PC-9 (cell line): ENCODE measurements at regions not wholly inside any gene's neighbourhood (a gene's known extent, or its start where the extent isn't known, plus 50 kb on each side); places are given as distances from the start of the nearest gene placed in this dataset.

Source experiments
- BruUV-seq: library from RNA; stranded (reverse); fragments of 400-500 nt; replicated peaks from 2 replicates; lab custom pipeline; 2021; lab: Mats Ljungman, UMichigan
- CTCF ChIA-PET: fragments of 300-600 bp; sonication (Branson Sonifier 250); formaldehyde crosslinking; loops from one replicate; lab custom pipeline; 2022; ENCODE audit warnings: antibody characterized with exemption; lab: Charles Lee
- POLR2A ChIA-PET: fragments of 300-600 bp; sonication (Branson Sonifier 250); formaldehyde crosslinking; loops from one replicate; lab custom pipeline; 2022; ENCODE audit warnings: antibody characterized with exemption; ENCODE audit not compliant: unreplicated experiment; lab: Charles Lee
- DNase-seq, 2 experiments: peaks; one replicate each; pipeline versions ENCODE4 v3.0.0 to v3.0.0-alpha.2; 2015 to 2022; ENCODE audit warnings: mixed read lengths in 1 of 2
- H2AFZ ChIP-seq: fragments of 200-600 bp; sonication (generic); 2 replicates; pipeline ENCODE4 v1.8.1; 2017; ENCODE audit warnings: antibody characterized with exemption
- H3F3A ChIP-seq: fragments of 200-600 bp; sonication (generic); 2 replicates; pipeline ENCODE4 v1.8.1; 2017; ENCODE audit warnings: antibody characterized with exemption, mild to moderate bottlenecking, low read depth; ENCODE audit not compliant: insufficient read depth
- H3K27ac ChIP-seq: fragments of 200-600 bp; sonication (generic); 2 replicates; pipeline ENCODE4 v1.6.1; 2016; ENCODE audit warnings: mixed run types
- H3K27me3 ChIP-seq: fragments of 200-600 bp; sonication (generic); 2 replicates; pipeline ENCODE4 v1.6.1; 2016; ENCODE audit warnings: low read depth, mixed run types; ENCODE audit not compliant: insufficient read depth
- H3K36me3 ChIP-seq: fragments of 200-600 bp; sonication (generic); 2 replicates; pipeline ENCODE4 v1.6.1; 2016; ENCODE audit warnings: low read depth, mixed run types
- H3K4me1 ChIP-seq: fragments of 200-600 bp; sonication (generic); replicated peaks from 2 replicates; pipeline ENCODE4 v1.6.1; 2016; ENCODE audit warnings: mixed run types; ENCODE audit not compliant: insufficient read depth
- H3K4me2 ChIP-seq: fragments of 200-600 bp; sonication (generic); 2 replicates; pipeline ENCODE4 v1.6.1; 2017; ENCODE audit warnings: mixed run types
- H3K4me3 ChIP-seq: fragments of 200-600 bp; sonication (generic); 2 replicates; pipeline ENCODE4 v1.6.1; 2016; ENCODE audit warnings: mixed run types
- H3K79me2 ChIP-seq: fragments of 200-600 bp; sonication (generic); 2 replicates; pipeline ENCODE4 v1.6.1; 2017; ENCODE audit warnings: low read depth, mixed run types
- H3K9me2 ChIP-seq: fragments of 200-600 bp; sonication (generic); 2 replicates; pipeline ENCODE4 v1.8.1; 2017; ENCODE audit warnings: mild to moderate bottlenecking; ENCODE audit not compliant: insufficient read depth
- H3K9me3 ChIP-seq: fragments of 200-600 bp; sonication (generic); 2 replicates; pipeline ENCODE4 v1.8.1; 2016; ENCODE audit warnings: low read depth; ENCODE audit not compliant: insufficient read depth
- H4K20me1 ChIP-seq: fragments of 200-600 bp; sonication (generic); 2 replicates; pipeline ENCODE4 v1.8.1; 2017; ENCODE audit not compliant: insufficient read depth
- EZH2 ChIP-seq: fragments of 200-600 bp; sonication (generic); IDR thresholded peaks from 2 replicates; pipeline ENCODE4 v1.8.0; 2017; ENCODE audit warnings: antibody characterized with exemption, low read depth
- intact Hi-C: fragments of 100-400 bp; cut with micrococcal nuclease; formaldehyde crosslinking; loops from one replicate; pipeline ENCODE4 v1.10.0; 2022; ENCODE audit not compliant: unreplicated experiment
- TF ChIP-seq, protein P1 (sequence below): fragments of 200-600 bp; sonication (generic); conservative IDR thresholded peaks from 2 replicates; pipeline ENCODE4 v1.6.1; 2017; ENCODE audit warnings: mixed run types, antibody characterized with exemption, mild to moderate bottlenecking, moderate library complexity

DNA sequence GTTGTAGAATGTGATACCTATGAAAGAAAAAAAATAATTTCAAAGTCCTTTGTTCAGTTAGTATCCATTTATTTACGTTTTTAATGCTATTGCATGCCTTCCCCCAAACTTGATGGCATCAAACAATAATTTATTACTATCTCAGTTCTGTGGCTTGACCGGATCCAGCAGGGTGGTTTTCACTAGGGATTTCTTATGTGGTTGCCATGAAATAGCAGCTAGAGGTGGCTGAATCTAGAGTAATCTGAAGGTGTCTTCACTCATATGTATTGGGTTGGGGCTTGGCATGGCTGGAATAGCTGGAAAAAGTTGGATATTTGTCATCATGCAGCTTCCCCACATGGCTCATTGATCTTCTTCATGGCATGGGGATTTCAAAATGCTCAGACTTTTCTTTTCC, 619.3 kb upstream of the ZNF608 start:
- intact Hi-C loops = no loop called here
- CTCF ChIA-PET = no interaction called here

DNA sequence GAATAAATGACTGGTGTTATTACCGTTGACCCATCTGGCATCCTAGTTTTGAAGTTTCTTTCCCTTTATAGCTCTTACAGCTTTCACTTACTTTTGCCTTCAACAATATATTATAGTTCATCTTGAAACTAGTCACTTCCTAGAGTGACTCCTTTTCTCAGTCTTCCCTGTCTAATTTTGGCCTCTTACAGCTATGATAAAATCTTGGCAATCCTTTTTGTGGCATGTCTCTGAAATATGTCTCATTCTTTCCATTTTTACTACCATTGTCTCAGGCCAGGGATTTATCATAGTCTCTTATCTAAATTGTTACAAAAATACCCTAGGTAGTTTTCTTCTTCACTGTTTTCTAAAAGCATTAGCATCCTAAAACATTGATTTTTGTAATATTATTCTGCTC, 621.3 kb upstream of the ZNF608 start:
- H3K27ac ChIP-seq = no peak overlapping the region
- TF ChIP-seq EZH2 = no peak
- TF ChIP-seq, protein P1, sequence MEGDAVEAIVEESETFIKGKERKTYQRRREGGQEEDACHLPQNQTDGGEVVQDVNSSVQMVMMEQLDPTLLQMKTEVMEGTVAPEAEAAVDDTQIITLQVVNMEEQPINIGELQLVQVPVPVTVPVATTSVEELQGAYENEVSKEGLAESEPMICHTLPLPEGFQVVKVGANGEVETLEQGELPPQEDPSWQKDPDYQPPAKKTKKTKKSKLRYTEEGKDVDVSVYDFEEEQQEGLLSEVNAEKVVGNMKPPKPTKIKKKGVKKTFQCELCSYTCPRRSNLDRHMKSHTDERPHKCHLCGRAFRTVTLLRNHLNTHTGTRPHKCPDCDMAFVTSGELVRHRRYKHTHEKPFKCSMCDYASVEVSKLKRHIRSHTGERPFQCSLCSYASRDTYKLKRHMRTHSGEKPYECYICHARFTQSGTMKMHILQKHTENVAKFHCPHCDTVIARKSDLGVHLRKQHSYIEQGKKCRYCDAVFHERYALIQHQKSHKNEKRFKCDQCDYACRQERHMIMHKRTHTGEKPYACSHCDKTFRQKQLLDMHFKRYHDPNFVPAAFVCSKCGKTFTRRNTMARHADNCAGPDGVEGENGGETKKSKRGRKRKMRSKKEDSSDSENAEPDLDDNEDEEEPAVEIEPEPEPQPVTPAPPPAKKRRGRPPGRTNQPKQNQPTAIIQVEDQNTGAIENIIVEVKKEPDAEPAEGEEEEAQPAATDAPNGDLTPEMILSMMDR = no peak
- H3K79me2 ChIP-seq = no peaks in the 10 kb centered on the region
- peaks cover 9% of the 10 kb centered on the region for H3K4me1 ChIP-seq
- H3K9me3 ChIP-seq = no peaks in the 10 kb centered on the region; the same call in none of the 2 replicates
- H3F3A ChIP-seq = no peaks in the 10 kb centered on the region
- H3K36me3 ChIP-seq = no peaks in the 10 kb centered on the region
- no peak for DNase-seq
- H3K9me2 ChIP-seq = no peaks in the 10 kb centered on the region
- no peak overlapping the region for H3K4me3 ChIP-seq
- H4K20me1 ChIP-seq = no peaks in the 10 kb centered on the region
- ChIA-PET POLR2A (no interaction called here), CTCF (no interaction called here)
- intact Hi-C loops = no loop called here
- no TSS peak for BruUV-seq
- no peaks in the 10 kb centered on the region for H3K27me3 ChIP-seq
- H2AFZ ChIP-seq = no peak overlapping the region
- no peak overlapping the region for H3K4me2 ChIP-seq

More for the DNA sequence above, 619.3 kb upstream of the ZNF608 start:
- Histone ChIP-seq H3K9me3 (no peaks in the 10 kb centered on the region; the same call in none of the 2 replicates), H3K79me2 (no peaks in the 10 kb centered on the region), H3K27me3 (no peaks in the 10 kb centered on the region), H3K27ac (no peak overlapping the region), H2AFZ (peak overlapping the region; percentile 67; the same call in 1 of the 2 replicates), H4K20me1 (no peaks in the 10 kb centered on the region), H3K4me1 (peaks cover 9% of the 10 kb centered on the region), H3K36me3 (no peaks in the 10 kb centered on the region), H3K4me2 (peak overlapping the region; percentile 87), H3K9me2 (no peaks in the 10 kb centered on the region), H3K4me3 (peak overlapping the region; percentile 65), H3F3A (no peaks in the 10 kb centered on the region)
- no peak for TF ChIP-seq EZH2
- TF ChIP-seq, protein P1 = no peak
- POLR2A ChIA-PET = no interaction called here
- no TSS peak for BruUV-seq
- DNase-seq = no peak

DNA sequence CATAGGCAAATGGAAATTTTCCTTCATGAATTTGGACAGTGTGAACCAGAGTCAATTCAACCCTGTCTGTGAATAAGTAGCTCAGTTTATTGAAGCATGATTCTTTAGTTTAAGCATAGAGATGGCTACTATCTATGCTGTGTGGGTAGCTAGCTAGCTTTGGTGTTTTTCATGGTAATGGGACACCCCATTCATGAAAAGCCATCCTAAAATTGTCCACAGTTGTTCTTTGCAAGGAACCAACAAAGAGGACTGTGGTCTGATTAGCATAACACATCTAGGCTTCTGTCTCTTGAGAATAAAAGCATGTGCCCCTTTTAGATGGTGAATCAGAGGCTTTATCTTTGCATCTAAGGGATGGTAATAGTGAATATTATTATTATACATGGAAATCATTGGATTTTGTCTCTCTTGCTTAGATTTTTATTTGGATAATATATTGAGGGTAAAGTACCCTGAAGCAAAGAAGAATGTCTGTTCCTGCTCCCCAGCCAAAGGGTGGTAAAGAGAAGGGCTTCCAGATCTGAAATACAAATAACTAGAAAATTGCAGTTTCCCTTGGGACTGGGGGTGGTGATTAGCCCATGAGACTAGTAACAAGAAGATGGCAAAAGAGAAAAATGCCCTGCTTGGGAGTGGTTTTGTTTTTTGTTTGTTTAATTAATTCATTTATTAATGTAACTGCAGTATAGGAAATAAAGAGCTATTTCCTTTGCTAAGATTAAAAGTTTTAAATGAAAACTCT, 624.2 kb upstream of the ZNF608 start:
- Histone ChIP-seq H3F3A (no peaks in the 10 kb centered on the region), H3K79me2 (no peaks in the 10 kb centered on the region), H4K20me1 (no peaks in the 10 kb centered on the region), H3K27ac (no peak overlapping the region), H3K4me2 (no peak overlapping the region), H3K9me2 (no peaks in the 10 kb centered on the region), H3K4me3 (no peak overlapping the region), H3K4me1 (peaks cover 2% of the 10 kb centered on the region), H3K9me3 (no peaks in the 10 kb centered on the region; the same call in 1 of the 2 replicates), H3K36me3 (no peaks in the 10 kb centered on the region), H2AFZ (no peak overlapping the region), H3K27me3 (no peaks in the 10 kb centered on the region)
- intact Hi-C loops = no loop called here
- no TSS peak for BruUV-seq
- no peak for TF ChIP-seq EZH2
- TF ChIP-seq, protein P1 = no peak
- no peak for DNase-seq
- ChIA-PET CTCF (no interaction called here), POLR2A (interaction anchor here (0.7 kb wide), 1 partner anchor 1680 kb away, joined by 3 read pairs; no protein-coding TSS in a partner anchor)
